ENCODE measurements at regions not wholly inside any gene's neighbourhood (a gene's known extent, or its start where the extent isn't known, plus 50 kb on each side); places are given as distances from the start of the nearest gene placed in this dataset.

GRCh38 chr5:2181149-2181548 is 298.4 kb upstream of the IRX4 start:
- H3K27me3 Mint-ChIP-seq (ENCODE audit: unreplicated experiment) = no peaks in the 10 kb centered on the region
- H3K36me3 Mint-ChIP-seq (ENCODE audit: unreplicated experiment) = no peaks in the 10 kb centered on the region
- no peak for TF ChIP-seq CTCF (IDR thresholded peaks at IDR 0.05)
- H3K4me1 Mint-ChIP-seq (ENCODE audit: unreplicated experiment) = no peaks in the 10 kb centered on the region
- DNase-seq (ENCODE audit: extremely low spot score, unreplicated experiment) = no peak
- no peak overlapping the region for H3K4me3 Mint-ChIP-seq (ENCODE audit: unreplicated experiment)
- H3K9me3 Mint-ChIP-seq (ENCODE audit: unreplicated experiment) = no peaks in the 10 kb centered on the region
- H3K27ac Mint-ChIP-seq (ENCODE audit: unreplicated experiment) = no peak overlapping the region

GRCh38 chr5:2180456-2180855 is 297.7 kb upstream of the IRX4 start:
- Mint-ChIP-seq H3K27me3 (ENCODE audit: unreplicated experiment) (no peaks in the 10 kb centered on the region), H3K9me3 (ENCODE audit: unreplicated experiment) (no peaks in the 10 kb centered on the region), H3K27ac (ENCODE audit: unreplicated experiment) (no peak overlapping the region), H3K4me1 (ENCODE audit: unreplicated experiment) (no peaks in the 10 kb centered on the region), H3K4me3 (ENCODE audit: unreplicated experiment) (no peak overlapping the region), H3K36me3 (ENCODE audit: unreplicated experiment) (no peaks in the 10 kb centered on the region)
- TF ChIP-seq CTCF (IDR thresholded peaks at IDR 0.05) = no peak
- DNase-seq (ENCODE audit: extremely low spot score, unreplicated experiment) = no peak

GRCh38 chr5:2179861-2180260 is 297.1 kb upstream of the IRX4 start:
- no peak overlapping the region for H3K4me3 Mint-ChIP-seq (ENCODE audit: unreplicated experiment)
- H3K4me1 Mint-ChIP-seq (ENCODE audit: unreplicated experiment) = no peaks in the 10 kb centered on the region
- no peaks in the 10 kb centered on the region for H3K9me3 Mint-ChIP-seq (ENCODE audit: unreplicated experiment)
- no peak for DNase-seq (ENCODE audit: extremely low spot score, unreplicated experiment)
- no peaks in the 10 kb centered on the region for H3K27me3 Mint-ChIP-seq (ENCODE audit: unreplicated experiment)
- H3K36me3 Mint-ChIP-seq (ENCODE audit: unreplicated experiment) = no peaks in the 10 kb centered on the region
- H3K27ac Mint-ChIP-seq (ENCODE audit: unreplicated experiment) = no peak overlapping the region
- TF ChIP-seq CTCF (IDR thresholded peaks at IDR 0.05) = no peak

- Mint-ChIP-seq H3K9me3 (ENCODE audit: unreplicated experiment) (no peaks in the 10 kb centered on the region), H3K36me3 (ENCODE audit: unreplicated experiment) (no peaks in the 10 kb centered on the region), H3K27me3 (ENCODE audit: unreplicated experiment) (peaks cover 2% of the 10 kb centered on the region), H3K27ac (ENCODE audit: unreplicated experiment) (no peak overlapping the region), H3K4me3 (ENCODE audit: unreplicated experiment) (no peak overlapping the region), H3K4me1 (ENCODE audit: unreplicated experiment) (no peaks in the 10 kb centered on the region)
- no peak for TF ChIP-seq CTCF (IDR thresholded peaks at IDR 0.05)
- DNase-seq (ENCODE audit: extremely low spot score, unreplicated experiment) = no peak
Observed at GRCh38 chr5:2178528-2178927, 295.8 kb upstream of the IRX4 start.

- no peaks in the 10 kb centered on the region for H3K9me3 Mint-ChIP-seq (ENCODE audit: unreplicated experiment)
- H3K4me3 Mint-ChIP-seq (ENCODE audit: unreplicated experiment) = no peak overlapping the region
- TF ChIP-seq CTCF (IDR thresholded peaks at IDR 0.05) = no peak
- no peaks in the 10 kb centered on the region for H3K36me3 Mint-ChIP-seq (ENCODE audit: unreplicated experiment)
- no peak for DNase-seq (ENCODE audit: extremely low spot score, unreplicated experiment)
- H3K4me1 Mint-ChIP-seq (ENCODE audit: unreplicated experiment) = no peaks in the 10 kb centered on the region
- no peak overlapping the region for H3K27ac Mint-ChIP-seq (ENCODE audit: unreplicated experiment)
- peaks cover 5% of the 10 kb centered on the region for H3K27me3 Mint-ChIP-seq (ENCODE audit: unreplicated experiment)
Observed at GRCh38 chr5:2178071-2178477, 295.3 kb upstream of the IRX4 start.
